Nephron progenitor cell (in vitro differentiated cells): ENCODE measurements at regions not wholly inside any gene's neighbourhood (a gene's known extent, or its start where the extent isn't known, plus 50 kb on each side); places are given as distances from the start of the nearest gene placed in this dataset.

Experiments
- DNase-seq: peaks from one replicate; pipeline ENCODE4 v3.0.0; 2021
- H3K27ac Mint-ChIP-seq: 2 replicates; pipeline ENCODE4 v1.8.0; 2021; ENCODE audit warnings: mild to moderate bottlenecking, moderate library complexity, mixed read lengths
- H3K27me3 Mint-ChIP-seq: 2 replicates; pipeline ENCODE4 v1.8.0; 2021; ENCODE audit warnings: mild to moderate bottlenecking, low read depth, mixed read lengths; ENCODE audit not compliant: poor library complexity
- H3K36me3 Mint-ChIP-seq: 2 replicates; pipeline ENCODE4 v1.8.0; 2021; ENCODE audit warnings: low read depth, mixed read lengths
- H3K4me1 Mint-ChIP-seq: 2 replicates; pipeline ENCODE4 v1.8.0; 2021; ENCODE audit warnings: mixed read lengths
- H3K4me3 Mint-ChIP-seq: 2 replicates; pipeline ENCODE4 v1.8.0; 2021; ENCODE audit warnings: mild to moderate bottlenecking, moderate library complexity, mixed read lengths
- H3K9me3 Mint-ChIP-seq: 2 replicates; pipeline ENCODE4 v1.8.0; 2021; ENCODE audit warnings: mild to moderate bottlenecking, moderate library complexity, mixed read lengths
- CTCF ChIP-seq: fragments of 200-600 bp; sonication (generic); IDR thresholded peaks from 2 replicates; pipeline ENCODE4 v1.5.0; 2021; ENCODE audit warnings: antibody characterized with exemption

GRCh38 chr16:52597772-52598483 lies 51.0 kb upstream of the TOX3 start:
- no peak for DNase-seq
- H3K4me1 Mint-ChIP-seq, result no peaks in the 10 kb centered on the region
- H3K9me3 Mint-ChIP-seq, result peaks cover 3% of the 10 kb centered on the region
- no peaks in the 10 kb centered on the region for H3K36me3 Mint-ChIP-seq
- peaks cover 14% of the 10 kb centered on the region for H3K27me3 Mint-ChIP-seq
- H3K4me3 Mint-ChIP-seq, result no peak overlapping the region
- TF ChIP-seq CTCF, result no peak
- H3K27ac Mint-ChIP-seq, result no peak overlapping the region

GRCh38 chr16:52597073-52597771 lies 50.3 kb upstream of the TOX3 start:
- no peak for TF ChIP-seq CTCF

More at GRCh38 chr16:52597073-52597771, 50.3 kb upstream of the TOX3 start:
- Mint-ChIP-seq H3K36me3 (no peaks in the 10 kb centered on the region), H3K27ac (no peak overlapping the region), H3K4me3 (no peak overlapping the region), H3K4me1 (no peaks in the 10 kb centered on the region), H3K9me3 (peaks cover 3% of the 10 kb centered on the region), H3K27me3 (peaks cover 13% of the 10 kb centered on the region)
- DNase-seq, result no peak
